ENCODE measurements at regions not wholly inside any gene's neighbourhood (a gene's known extent, or its start where the extent isn't known, plus 50 kb on each side); places are given as distances from the start of the nearest gene placed in this dataset.

- TF ChIP-seq CTCF (IDR thresholded peaks at IDR 0.05), result no peak
- TF ChIP-seq POLR2A (IDR thresholded peaks at IDR 0.05), result no peak
Observed at GRCh38 chr22:48004936-48005335, 1242.5 kb downstream of the TBC1D22A start.

Data from adrenal gland (tissue), 5 donors.